ENCODE measurements at regions not wholly inside any gene's neighbourhood (a gene's known extent, or its start where the extent isn't known, plus 50 kb on each side); places are given as distances from the start of the nearest gene placed in this dataset.

DNA sequence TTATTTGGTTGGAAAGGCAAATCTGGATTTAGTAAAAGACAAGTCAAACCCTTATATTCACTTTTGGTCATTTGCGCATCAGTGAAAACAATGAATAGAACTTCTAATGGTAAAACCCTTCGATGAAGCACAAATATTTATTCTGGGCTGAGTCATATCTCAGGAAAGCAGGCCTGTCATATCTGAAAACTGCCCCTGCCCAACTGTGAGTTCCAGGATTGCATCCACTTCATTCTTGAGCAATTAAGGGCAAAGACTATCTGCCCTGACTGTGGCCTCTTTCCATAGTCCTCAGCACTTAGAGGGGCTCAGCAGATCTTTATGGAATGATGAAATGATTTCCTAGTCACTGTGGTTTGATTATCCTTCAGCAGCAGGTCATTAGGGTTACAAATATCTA lies 795.2 kb upstream of the ID2 start:
- no peak for DNase-seq

DNA sequence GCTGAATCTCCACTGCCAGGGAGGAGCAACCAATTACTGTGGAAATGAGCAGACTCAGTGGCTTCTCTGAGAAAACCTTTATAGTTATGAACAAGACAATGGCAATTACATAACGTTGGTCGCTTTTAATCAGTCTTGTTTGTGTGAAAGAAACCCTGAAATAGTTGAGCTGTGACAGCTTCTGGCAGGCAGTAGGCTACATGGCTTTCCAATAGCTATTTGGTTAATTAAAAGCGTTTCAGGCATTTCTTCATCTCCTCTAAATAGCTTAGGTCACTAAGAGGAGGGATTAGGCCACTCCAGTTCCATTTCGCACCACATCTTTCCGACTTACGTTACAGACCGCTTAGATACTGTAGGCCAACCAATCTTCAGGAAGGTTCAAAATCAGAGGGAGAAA lies 794.4 kb upstream of the ID2 start:
- DNase-seq, result no peak

DNA sequence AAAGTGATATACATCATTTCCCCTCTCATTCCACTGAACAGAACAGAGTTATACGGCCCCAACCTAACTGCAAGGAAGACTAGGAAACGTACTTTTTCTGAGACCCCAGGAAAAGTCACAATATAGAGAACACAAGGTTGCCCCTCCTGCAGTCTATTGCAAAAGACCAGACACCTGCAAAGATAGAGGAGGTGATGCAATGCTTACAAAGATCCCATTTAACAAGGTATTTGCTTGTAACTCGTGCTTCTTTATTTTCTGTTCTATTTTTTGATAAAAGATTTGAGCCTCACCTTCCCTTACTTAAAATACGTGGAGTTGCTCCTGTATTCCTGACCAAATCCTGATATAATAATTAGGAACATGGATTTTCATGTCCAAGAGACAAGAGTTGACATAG lies 793.0 kb upstream of the ID2 start:
- DNase-seq, result no peak

DNA sequence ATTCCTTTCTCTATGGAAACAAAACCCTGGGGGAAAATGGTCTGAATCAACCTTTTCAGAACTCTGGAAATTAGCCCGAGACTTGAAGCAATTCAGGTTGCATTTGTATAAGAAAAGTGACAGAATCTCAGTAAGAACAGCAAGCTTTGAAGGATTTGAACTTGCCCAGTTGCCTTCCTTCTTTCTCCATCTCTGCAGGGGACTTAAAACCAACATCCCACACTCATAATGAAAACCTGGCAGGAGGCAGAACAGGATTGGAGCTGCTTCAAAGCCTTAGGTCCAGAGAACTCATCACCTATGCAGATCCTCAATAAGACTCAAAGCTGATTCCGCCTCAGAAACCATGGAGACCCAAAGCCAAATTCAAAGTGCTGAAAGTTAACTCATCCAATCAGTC lies 790.5 kb upstream of the ID2 start:
- DNase-seq, result no peak

DNA sequence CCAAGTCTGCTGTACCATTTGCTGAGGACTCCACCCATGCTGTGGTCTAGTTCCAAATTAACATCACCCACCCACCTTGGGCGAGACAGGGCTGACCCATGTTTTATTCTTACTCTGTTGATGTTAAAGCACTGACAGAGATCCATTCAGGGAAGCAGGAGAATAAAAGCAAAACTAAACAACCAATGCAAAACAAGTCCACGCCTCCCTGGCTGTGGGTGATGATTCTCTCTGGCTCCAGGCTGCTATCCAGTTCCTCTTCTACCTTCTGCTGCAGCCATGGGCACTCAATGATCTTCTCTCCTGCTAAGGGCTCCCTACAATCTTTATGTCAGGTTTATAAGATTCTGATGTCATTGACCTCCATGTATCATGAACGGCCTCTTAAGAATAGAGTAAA lies 786.6 kb upstream of the ID2 start:
- no peak for DNase-seq

DNA sequence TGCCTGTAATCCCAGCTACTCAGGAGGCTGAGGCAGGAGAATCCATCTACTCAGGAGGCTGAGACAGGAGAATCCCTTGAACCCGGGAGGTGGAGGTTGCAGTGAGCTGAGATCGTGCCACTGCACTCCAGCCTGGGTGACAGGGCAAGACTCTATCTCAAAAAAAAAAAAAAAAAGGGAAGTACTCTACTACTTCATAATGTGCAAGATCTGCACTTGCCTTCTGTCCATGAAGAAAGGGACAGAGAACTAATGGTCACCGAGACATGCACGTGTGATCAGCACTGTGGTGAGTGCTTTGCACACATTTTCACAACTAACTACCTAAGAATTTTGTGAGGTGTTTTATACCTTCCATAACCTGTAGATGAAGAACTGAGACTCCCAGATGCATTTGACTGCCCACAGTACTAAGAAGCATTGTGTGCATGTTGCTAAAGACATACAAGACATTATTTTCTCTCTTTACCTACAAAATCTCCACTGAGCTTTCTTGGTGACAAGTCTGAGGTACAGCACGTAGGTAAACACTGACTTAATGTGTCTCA lies 784.8 kb upstream of the ID2 start:
- DNase-seq, result no peak

DNA sequence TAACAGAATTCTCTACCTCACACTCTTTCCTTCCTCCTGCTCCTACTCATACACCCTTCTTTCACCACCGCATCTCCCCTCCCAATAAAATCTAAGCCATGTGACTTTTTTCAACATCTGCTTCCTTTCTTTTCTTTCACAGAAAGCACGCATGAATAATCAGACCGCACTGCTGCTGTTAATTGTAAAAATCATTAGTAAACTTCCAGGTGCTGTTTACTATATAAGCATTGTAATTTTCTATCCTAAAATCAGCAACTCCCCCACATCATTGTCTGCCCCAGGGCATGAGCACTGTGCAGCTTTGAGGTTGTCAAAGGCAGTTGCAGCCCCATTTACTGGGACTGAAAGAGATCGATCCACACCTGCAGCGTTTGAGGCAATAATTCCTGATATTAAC lies 782.6 kb upstream of the ID2 start:
- DNase-seq, result no peak

DNA sequence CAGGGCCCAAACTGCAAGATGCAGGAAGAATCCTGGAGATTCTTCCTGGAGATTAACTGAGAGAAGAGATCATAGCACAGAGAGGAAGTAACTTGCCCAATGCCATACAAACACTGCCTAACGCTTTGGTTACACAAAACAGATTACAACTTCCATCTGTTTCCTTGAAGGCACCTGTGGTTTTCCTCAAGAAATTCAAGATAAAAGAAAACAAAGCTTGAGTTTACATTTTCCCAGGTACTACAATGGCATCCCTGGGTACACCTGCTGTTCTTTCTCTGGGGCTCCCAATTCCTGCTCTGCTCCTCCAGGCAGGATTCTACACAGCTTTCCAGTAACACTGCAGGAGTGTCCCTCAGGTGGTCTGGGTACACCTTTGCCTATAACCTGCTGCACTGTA lies 781.9 kb upstream of the ID2 start:
- no peak for DNase-seq

DNA sequence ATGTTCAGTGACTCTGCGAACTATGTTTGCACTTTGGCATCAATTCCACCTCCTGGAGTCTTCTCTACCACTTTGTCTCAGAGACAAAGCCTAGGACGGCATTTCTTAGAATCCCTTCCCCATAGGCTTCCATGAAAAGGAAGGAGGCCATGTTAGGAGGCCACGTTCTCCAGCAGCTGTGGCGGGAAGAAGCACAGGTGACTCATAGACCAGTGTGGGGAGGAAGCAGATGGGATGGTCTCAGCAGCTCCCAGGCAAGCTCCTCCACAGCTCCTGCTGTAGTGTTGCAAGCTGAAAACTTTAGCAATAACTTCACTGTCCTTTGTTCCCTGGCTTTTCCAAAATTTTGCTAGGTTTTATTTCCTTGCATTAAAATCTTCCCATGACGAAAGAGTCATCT lies 781.3 kb upstream of the ID2 start:
- DNase-seq, result no peak

DNA sequence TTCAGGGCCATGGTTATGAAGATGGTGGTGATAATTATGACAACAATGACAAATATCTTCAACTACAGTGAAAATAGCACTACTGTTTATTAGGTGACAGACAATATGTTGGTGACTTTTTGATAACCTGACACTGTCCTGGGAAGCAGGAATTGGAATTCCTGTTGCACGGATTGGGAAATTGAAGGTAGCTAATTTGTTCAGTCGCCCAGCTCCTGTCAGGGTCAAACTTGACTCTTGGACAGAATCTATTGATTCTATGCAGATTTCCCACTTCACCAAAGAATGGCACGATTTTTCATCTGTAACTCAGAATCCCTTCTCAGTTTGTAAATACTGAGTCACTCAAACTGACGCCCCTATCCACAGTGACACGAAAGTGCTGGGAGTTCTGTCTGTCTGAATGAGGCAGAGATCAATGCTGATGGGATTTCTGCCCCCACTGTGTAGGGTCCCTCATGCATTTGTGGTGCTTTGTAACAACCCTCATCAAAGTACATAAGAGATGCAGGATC lies 779.5 kb upstream of the ID2 start:
- DNase-seq, result no peak

DNA sequence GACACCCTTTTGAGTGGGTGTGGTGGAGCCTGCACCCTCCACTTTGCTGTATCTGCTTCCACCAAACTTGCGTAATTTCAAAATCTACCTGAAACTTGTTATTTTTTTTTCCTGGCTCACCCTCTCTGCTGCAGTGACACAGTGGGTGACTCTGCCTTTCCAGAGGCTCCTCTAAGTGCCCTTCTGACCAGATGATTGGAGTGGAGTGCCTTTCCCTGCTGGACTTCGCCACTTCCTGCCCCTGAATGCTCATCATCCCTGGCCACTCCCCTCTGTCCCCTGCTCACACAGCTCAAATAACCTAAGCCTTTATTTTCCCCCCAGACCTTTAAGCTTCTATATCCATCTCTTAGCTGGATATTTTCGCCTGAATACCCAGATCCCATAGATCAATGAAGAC lies 777.5 kb upstream of the ID2 start:
- DNase-seq, result no peak

DNA sequence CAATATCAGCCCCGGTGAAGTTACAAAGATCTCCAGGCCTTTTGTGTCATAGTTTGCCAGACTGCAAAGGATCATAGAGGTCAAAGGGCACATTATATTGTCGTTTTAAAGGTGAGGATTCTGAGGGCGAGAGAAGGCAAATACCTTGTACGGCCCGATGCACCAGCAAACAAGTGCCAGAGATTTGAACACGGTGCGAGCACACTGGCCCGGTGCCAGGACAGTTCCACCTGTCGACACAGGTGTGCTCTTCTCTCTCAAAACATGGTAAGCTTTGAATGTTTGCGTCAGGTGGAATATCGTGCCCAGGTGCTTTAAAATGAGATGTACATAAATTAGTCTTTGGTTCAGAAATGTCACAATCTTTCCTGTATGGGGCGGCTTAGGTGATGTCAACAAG lies 776.1 kb upstream of the ID2 start:
- no peak for DNase-seq

DNA sequence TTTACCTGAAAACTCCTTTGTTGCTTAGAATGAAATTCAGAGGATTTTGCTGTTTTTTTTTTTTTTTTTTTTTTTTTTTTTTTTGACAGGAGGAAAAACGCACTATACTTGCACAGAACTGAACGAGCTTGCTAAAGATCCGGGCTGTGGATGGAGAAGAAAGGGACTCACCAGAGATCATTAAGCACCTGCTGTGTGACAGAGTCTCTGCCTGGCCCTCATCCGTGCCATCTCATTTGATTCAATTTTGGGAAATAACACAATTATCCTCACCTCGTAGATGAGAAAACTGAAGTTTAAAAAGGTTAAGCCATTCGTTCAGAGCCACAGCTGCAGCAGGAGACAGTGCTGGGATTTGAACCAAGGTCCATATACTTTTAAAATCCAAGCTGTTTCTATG lies 775.4 kb upstream of the ID2 start:
- DNase-seq, result no peak

DNA sequence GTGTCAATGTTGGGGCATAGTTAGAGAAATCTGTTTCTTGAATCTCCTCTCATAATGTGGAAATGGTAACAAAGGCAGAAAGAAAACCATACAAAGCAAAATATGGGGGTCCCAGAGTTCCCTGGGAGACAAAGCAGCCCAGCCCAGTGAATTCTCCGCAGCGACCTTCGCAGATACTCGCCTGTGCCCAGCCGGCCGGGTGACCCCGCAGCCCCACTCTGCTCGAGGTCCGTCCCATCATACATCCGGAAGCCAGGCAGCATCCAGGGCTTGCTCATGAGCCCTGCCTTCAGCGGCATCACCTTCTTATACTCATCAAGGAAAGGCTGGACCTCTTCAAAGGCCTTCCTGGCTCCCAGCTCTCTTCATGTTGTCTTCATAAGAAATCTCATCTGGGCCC lies 774.8 kb upstream of the ID2 start:
- no peak for DNase-seq

DNA sequence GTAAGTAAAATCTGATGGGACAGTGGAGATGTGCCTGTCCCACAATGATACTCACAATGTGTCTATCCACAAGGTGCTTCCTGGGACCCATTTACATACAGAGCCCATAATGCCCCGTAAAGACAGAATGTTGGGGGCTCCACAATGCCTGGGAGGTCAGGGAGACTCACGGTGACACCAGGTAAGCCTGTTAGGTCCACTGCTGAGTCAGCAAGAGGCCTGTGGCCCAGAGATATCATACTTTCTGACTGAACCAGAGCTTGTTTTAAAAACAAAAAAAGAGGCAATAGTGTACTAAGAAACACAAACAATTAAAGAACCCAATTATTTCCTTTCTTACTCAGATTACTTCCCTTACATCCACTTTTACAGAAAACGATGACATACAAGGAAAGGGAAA lies 771.1 kb upstream of the ID2 start:
- no peak for DNase-seq

DNA sequence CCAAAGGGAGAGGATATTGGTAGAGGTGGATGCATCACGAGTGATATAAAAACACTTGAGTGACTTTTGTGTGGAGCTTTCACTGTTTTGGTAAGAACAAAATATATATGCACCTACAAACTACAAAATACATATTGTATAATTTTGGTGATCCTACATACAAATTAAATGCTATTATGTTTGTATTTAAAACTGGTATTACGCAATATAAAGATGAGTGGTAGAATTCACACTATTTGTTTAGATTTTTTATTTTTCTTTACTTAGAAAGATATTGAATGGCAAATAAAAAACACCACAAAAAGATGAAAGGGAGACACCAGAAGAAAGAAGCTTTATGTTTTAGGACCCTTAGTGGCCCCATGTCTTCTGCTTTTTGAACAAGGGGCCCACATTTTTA lies 770.7 kb upstream of the ID2 start:
- DNase-seq, result no peak

DNA sequence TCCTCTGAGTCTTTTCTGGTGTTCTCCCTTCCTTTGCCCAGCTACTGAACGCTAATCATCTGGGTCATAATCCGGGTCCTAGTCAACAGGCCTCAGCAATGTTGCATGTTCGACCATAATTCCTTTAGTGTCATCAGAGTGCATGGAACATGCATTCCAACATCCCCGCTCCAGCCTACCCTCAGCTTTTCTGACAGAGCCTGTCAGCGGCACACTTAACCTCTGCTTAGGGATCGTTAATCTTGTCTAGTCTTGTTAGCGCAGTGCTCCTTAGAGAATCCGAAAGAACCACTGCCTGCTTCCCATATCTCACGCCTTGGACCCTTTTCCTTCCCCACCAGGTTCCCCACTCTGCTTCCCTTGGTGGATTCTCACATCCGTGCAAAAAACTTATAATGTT lies 767.9 kb upstream of the ID2 start:
- no peak for DNase-seq

DNA sequence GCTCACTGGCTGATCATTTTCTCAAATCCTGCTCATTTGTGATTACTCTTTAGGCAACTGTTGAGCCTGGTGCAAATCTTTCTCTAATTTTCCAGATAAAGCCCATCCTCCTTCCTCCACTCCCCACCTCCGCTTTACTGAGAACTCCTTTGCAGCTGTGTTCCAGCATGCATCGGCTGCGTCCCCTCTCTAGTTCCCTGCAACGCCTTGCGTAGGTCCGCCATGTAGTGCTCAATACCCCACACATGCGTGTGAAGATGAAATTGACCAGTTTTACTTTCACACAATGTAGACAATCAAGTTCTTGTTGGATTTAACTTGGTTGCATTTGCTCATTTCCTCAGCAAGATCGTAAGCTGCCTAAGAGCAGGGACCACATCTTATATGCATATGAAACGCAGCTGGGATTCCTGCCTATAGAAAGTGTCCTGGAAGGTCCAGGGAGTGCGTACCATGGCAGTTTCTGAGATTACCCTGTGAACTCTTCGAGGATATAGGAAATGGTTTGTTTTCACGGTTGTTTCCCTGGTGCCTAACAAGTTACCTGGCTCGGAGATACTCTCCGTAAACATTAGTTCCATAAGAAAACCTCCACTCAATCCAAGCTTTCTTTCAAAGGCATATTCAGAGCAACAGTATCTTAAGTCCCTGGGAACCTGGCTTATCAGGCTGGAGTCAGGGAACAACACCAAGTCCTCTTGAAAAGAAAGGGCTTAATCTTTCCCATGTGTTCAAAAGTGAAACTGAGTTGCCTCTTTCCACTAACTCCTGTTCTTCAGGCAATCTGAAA lies 766.4 kb upstream of the ID2 start:
- no peak for DNase-seq

DNA sequence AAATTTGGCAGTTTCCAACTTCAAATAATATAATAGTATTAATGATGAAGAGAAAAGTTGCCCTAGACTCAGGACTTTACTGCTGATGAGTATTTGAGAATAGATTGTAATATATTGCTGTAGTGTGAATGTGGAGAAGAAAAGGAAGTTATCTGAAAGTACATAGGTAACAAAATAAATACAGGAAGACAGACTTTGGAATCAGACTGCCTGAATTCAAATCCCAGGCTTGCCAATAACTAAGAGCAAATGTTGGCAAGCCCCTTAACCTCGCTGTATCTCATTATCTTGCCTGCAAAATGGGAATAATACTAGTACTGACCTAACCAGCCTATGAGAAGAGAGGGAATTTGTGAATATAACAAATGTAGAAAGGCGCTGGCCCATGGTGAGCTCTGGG lies 765.2 kb upstream of the ID2 start:
- DNase-seq, result no peak

DNA sequence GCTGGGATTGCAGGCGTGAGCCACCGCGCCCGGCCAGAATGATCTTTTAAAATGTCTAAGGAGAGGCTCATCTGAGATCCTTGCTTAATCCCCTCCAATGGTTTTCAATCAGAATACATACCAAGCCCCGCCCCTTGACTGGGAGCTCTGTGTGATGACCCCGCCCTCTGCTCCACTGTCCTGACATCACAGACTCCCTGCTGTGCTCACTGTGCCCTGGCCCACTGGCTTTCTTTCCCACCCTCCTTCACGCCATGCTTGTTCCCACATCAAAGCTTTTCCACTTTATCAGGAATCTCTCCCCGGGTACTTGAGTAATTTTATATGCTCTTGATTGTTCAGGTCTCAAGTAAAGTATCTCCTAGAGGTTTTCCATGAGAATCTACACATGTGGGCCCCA lies 762.3 kb upstream of the ID2 start:
- no peak for DNase-seq

DNA sequence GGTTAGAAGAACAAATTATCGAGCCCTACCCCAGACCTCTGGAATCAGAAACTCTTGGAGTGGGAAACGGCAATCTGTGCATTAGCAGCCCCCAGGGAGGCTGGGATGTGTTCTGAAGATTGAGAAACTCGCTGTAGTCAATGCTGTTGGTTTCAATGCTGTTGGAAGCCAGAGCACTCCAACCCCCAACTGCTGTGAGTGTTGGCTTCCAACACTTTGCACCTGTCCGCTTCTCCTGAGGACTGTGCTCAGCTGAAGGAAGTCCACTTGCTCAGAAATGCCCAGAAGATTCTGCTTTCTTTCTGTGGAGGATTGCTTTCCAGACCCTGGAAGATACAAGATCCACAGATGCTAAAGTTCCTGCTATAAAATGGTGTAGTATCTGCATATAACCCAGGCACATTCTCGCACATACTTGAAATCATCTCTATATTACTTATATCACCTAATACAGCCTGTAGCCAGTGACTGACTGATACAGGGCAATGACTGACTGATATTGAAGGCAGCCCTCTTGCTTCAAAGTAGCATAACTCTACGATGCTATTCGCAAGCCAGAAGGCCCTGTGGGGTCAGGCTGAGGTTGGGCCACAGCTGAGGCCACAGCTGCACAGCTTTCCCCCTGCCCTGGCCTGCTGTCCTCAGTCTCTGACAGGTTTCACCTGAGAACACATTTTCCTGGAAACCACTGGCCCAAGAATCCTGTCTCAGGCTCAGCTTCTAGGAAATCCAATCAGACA lies 757.7 kb upstream of the ID2 start:
- DNase-seq, result no peak

DNA sequence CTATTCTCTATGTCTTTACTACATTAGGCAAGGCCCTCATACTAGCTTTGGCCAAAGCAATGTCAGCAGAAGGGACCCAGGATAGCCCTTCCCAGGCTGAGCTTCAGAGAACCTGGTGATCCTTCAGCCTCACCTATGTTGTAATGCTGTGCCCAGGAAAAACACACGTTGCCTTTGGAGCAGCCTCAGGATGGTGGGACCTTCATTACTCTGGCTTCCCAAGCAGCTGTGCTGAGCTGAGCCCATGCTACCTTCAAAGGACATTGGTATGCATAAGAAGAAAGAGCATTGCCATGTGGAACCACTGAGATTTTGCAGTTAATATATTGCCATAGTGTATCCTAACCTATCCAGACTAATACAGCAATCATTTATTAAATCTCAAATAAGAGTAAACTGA lies 756.4 kb upstream of the ID2 start:
- no peak for DNase-seq

DNA sequence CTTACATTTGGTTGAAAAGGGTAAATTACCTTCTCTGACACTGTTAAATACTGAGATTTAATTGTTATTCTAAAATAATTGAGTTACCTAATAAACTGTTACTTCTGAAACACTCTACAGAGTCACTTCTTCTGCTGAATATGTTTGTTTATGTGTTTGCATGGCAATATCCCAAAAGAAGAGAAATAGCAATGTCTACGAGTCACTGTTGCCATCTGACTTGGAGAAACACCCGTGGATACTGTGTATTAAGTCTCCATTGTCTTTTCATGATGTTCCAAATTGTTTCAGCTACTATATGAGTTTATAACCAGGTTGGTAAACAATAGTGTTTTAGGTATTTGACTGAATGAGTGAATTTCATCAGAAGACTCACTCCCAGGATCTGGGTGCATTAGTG lies 754.2 kb upstream of the ID2 start:
- DNase-seq, result no peak

Data from right lung (tissue), 2 donors.